Adrenal gland (tissue), 5 donors: ENCODE measurements at regions not wholly inside any gene's neighbourhood (a gene's known extent, or its start where the extent isn't known, plus 50 kb on each side); places are given as distances from the start of the nearest gene placed in this dataset.

Experiments used
- CTCF ChIP-seq, 6 experiments: fragments of 450-650 bp in 4 of 6; fragments of 200-600 bp in 2 of 6; sonication (generic) in 1 of 6; IDR thresholded peaks; 1 replicate in 5 of 6; 2 replicates in 1 of 6; pipeline versions ENCODE4 v1.5.1 to v1.8.0; 2016 to 2021; ENCODE audit warnings: antibody characterized with exemption in 6 of 6, mild to moderate bottlenecking in 2 of 6, moderate library complexity in 1 of 6
- POLR2A ChIP-seq, 2 donors: fragments of 450-650 bp; IDR thresholded peaks; one replicate each; pipeline ENCODE4 v1.6.1; 2017; ENCODE audit warnings: antibody characterized with exemption in 2 of 2, mild to moderate bottlenecking in 2 of 2, moderate library complexity in 1 of 2
- donor health status: DM: no; HTN: no; CAD: no.

- no peak for TF ChIP-seq CTCF (IDR thresholded peaks at IDR 0.05)
- no peak for TF ChIP-seq POLR2A (IDR thresholded peaks at IDR 0.05)
Observed at GRCh38 chr6:40705354-40705753, 118.2 kb upstream of the LRFN2 start.
